SH-SY5Y (cell line): ENCODE measurements at regions not wholly inside any gene's neighbourhood (a gene's known extent, or its start where the extent isn't known, plus 50 kb on each side); places are given as distances from the start of the nearest gene placed in this dataset.

Source experiments
- GATA2 ChIP-seq: IDR thresholded peaks from 2 replicates; pipeline ENCODE4 v1.6.1; 2011; ENCODE audit warnings: mild to moderate bottlenecking, low read depth, low read length
- GATA3 ChIP-seq: IDR thresholded peaks from 2 replicates; pipeline ENCODE4 v1.6.1; 2011; ENCODE audit warnings: low read depth, mild to moderate bottlenecking, low read length, moderate library complexity

DNA sequence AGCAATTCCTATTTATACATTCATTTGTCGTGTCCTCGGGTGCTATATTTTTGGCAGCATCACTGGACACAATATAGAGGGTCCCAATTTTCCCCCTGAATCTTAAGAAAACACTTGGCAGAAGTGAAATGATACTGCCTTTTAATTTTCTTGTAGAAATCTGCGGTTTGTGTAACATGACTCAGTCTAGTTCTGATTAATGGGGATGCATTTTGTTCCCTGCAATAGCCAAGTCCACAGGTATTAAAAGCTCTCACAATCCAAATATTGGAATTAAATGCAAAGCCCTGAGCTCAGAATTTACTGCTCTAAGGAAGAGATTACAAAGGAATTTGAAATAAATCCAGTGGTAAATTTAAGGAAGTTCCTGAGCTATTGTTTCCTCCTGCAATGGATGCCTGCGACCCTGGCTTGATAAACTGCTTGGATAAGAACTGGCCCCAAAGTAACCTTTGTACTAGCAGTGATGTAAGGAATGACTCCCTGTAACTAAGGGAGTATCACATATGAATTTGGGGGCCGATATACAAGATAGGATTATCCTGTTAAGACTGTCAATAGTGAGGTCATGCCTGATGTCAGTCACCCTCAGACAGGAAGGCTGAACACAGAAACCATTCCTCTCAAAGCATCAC, 349.7 kb upstream of the C1orf87 start:
- TF ChIP-seq GATA2 (no peak), GATA3 (no peak)
